Skin of body (tissue), 1 donor: ENCODE measurements at regions not wholly inside any gene's neighbourhood (a gene's known extent, or its start where the extent isn't known, plus 50 kb on each side); places are given as distances from the start of the nearest gene placed in this dataset.

Source experiments
- DNase-seq: peaks from one replicate; lab custom pipeline; 2025; lab: John Stamatoyannopoulos, UW

GRCh38 chr13:39233519-39233918, 195.3 kb downstream of the NHLRC3 start:
- DNase-seq, result no peak

GRCh38 chr13:39244561-39245230, 206.4 kb downstream of the NHLRC3 start:
- DNase-seq, result no peak

- no peak for DNase-seq
Measured at GRCh38 chr13:39245688-39246087, 207.4 kb downstream of the NHLRC3 start.

GRCh38 chr13:39249982-39250381, 211.7 kb downstream of the NHLRC3 start:
- DNase-seq, result no peak

GRCh38 chr13:39250440-39250839, 212.2 kb downstream of the NHLRC3 start:
- no peak for DNase-seq

GRCh38 chr13:39251340-39251739, 213.1 kb downstream of the NHLRC3 start:
- DNase-seq, result no peak

- DNase-seq, result peak; percentile 82
Measured at GRCh38 chr13:39253774-39254173, 215.5 kb downstream of the NHLRC3 start.

GRCh38 chr13:39254601-39255000, 216.3 kb downstream of the NHLRC3 start:
- no peak for DNase-seq

- peak; percentile 15 for DNase-seq
Measured at GRCh38 chr13:39257642-39258041, 219.4 kb downstream of the NHLRC3 start.

GRCh38 chr13:39259371-39260140, 221.3 kb downstream of the NHLRC3 start:
- DNase-seq, result no peak

- peak; percentile 77 for DNase-seq
Measured at GRCh38 chr13:39263033-39263432, 224.8 kb downstream of the NHLRC3 start.

- DNase-seq, result no peak
Measured at GRCh38 chr13:39263531-39263930, 225.3 kb downstream of the NHLRC3 start.

GRCh38 chr13:39266426-39266825, 228.2 kb downstream of the NHLRC3 start:
- no peak for DNase-seq

- DNase-seq, result no peak
Measured at GRCh38 chr13:39268398-39268797, 230.1 kb downstream of the NHLRC3 start.

GRCh38 chr13:39269004-39269403, 230.7 kb downstream of the NHLRC3 start:
- no peak for DNase-seq

- peak; percentile 27 for DNase-seq
Measured at GRCh38 chr13:39269411-39269810, 231.2 kb downstream of the NHLRC3 start.

- DNase-seq, result peak; percentile 80
Measured at GRCh38 chr13:39272994-39273393, 234.7 kb downstream of the NHLRC3 start.

- DNase-seq, result no peak
Measured at GRCh38 chr13:39273953-39274738, 235.9 kb downstream of the NHLRC3 start.

- DNase-seq, result no peak
Measured at GRCh38 chr13:39274739-39275325, 236.6 kb downstream of the NHLRC3 start.

- no peak for DNase-seq
Measured at GRCh38 chr13:39279077-39279476, 240.8 kb downstream of the NHLRC3 start.

GRCh38 chr13:39281539-39282150, 243.4 kb downstream of the NHLRC3 start:
- no peak for DNase-seq
